ENCODE measurements at regions not wholly inside any gene's neighbourhood (a gene's known extent, or its start where the extent isn't known, plus 50 kb on each side); places are given as distances from the start of the nearest gene placed in this dataset.
A peak's percentile ranks its signal among the peaks of the same experiment; 100 is the strongest.

- H3K9ac ChIP-seq: no peak overlapping the region
- H3K4me2 ChIP-seq: no peak overlapping the region
- no peak overlapping the region for H3K27ac ChIP-seq
These were observed 141.9 kb upstream of the CCDC54 start for GRCh38 chr3:107235193-107235927.

GRCh38 chr3:107235928-107236315, 141.3 kb upstream of the CCDC54 start:
- H3K36me3 Mint-ChIP-seq: no peaks in the 10 kb centered on the region
- H4K20me1 ChIP-seq (ENCODE audit: low read depth): no peaks in the 10 kb centered on the region
- peaks cover 1% of the 10 kb centered on the region for H3K27me3 Mint-ChIP-seq (ENCODE audit: insufficient read depth, low read depth)
- peak; percentile 81 for DNase-seq (ENCODE audit: low spot score)
- H3K79me2 ChIP-seq (ENCODE audit: low read depth): no peaks in the 10 kb centered on the region
- no peak overlapping the region for H3K4me3 Mint-ChIP-seq
- no peak overlapping the region for H3K4me3 ChIP-seq
- H3K4me1 Mint-ChIP-seq: peaks cover 21% of the 10 kb centered on the region
- H3K27me3 ChIP-seq: peaks cover 12% of the 10 kb centered on the region
- H3K9me3 Mint-ChIP-seq: peaks cover 3% of the 10 kb centered on the region
- no peak overlapping the region for H3K27ac ChIP-seq
- peak overlapping the region; percentile 27 for H3K4me2 ChIP-seq
- H3K36me3 ChIP-seq: no peaks in the 10 kb centered on the region
- peak overlapping the region; percentile 34 for H2AFZ ChIP-seq (replicated peaks)
- H3F3A ChIP-seq (ENCODE audit: low read depth): no peaks in the 10 kb centered on the region
- no peak overlapping the region for H3K27ac Mint-ChIP-seq
- H3K4me1 ChIP-seq: peaks cover 6% of the 10 kb centered on the region
- no peaks in the 10 kb centered on the region for H3K9me3 ChIP-seq (ENCODE audit: low read depth)
- TF ChIP-seq CTCF (IDR thresholded peaks at IDR 0.05) (peak; percentile 99), EZH2phosphoT487 (IDR thresholded peaks at IDR 0.05) (no peak)
- no peak overlapping the region for H3K9ac ChIP-seq

More at GRCh38 chr3:107235193-107235927, 141.9 kb upstream of the CCDC54 start:
- Histone ChIP-seq H3K4me3 (no peak overlapping the region), H2AFZ (replicated peaks) (peak overlapping the region; percentile 9), H4K20me1 (ENCODE audit: low read depth) (no peaks in the 10 kb centered on the region), H3F3A (ENCODE audit: low read depth) (no peaks in the 10 kb centered on the region), H3K36me3 (no peaks in the 10 kb centered on the region), H3K4me1 (peaks cover 6% of the 10 kb centered on the region), H3K79me2 (ENCODE audit: low read depth) (no peaks in the 10 kb centered on the region), H3K9me3 (ENCODE audit: low read depth) (no peaks in the 10 kb centered on the region), H3K27me3 (peaks cover 12% of the 10 kb centered on the region)
- H3K27me3 Mint-ChIP-seq (ENCODE audit: insufficient read depth, low read depth): no peaks in the 10 kb centered on the region
- H3K27ac Mint-ChIP-seq: no peak overlapping the region
- H3K4me3 Mint-ChIP-seq: no peak overlapping the region
- TF ChIP-seq EZH2phosphoT487 (IDR thresholded peaks at IDR 0.05) (no peak), EZH2 (IDR thresholded peaks at IDR 0.05) (no peak), CTCF (IDR thresholded peaks at IDR 0.05) (no peak)
- peaks cover 3% of the 10 kb centered on the region for H3K9me3 Mint-ChIP-seq
- peak; percentile 4 for DNase-seq (ENCODE audit: low spot score)
- H3K4me1 Mint-ChIP-seq: peaks cover 19% of the 10 kb centered on the region
- H3K36me3 Mint-ChIP-seq: no peaks in the 10 kb centered on the region

GRCh38 chr3:107236655-107237337, 140.4 kb upstream of the CCDC54 start:
- Histone ChIP-seq H3K27me3 (peaks cover 12% of the 10 kb centered on the region), H3K36me3 (no peaks in the 10 kb centered on the region), H3K9me3 (ENCODE audit: low read depth) (no peaks in the 10 kb centered on the region), H3K27ac (no peak overlapping the region), H3K4me2 (no peak overlapping the region), H3F3A (ENCODE audit: low read depth) (no peaks in the 10 kb centered on the region), H4K20me1 (ENCODE audit: low read depth) (no peaks in the 10 kb centered on the region), H3K4me3 (no peak overlapping the region), H3K9ac (no peak overlapping the region), H3K79me2 (ENCODE audit: low read depth) (no peaks in the 10 kb centered on the region), H2AFZ (replicated peaks) (no peak overlapping the region), H3K4me1 (peaks cover 6% of the 10 kb centered on the region)
- H3K9me3 Mint-ChIP-seq: peaks cover 3% of the 10 kb centered on the region
- H3K4me3 Mint-ChIP-seq: no peak overlapping the region
- no peak for DNase-seq (ENCODE audit: low spot score)
- H3K27me3 Mint-ChIP-seq (ENCODE audit: insufficient read depth, low read depth): peaks cover 5% of the 10 kb centered on the region
- H3K4me1 Mint-ChIP-seq: peaks cover 26% of the 10 kb centered on the region
- TF ChIP-seq EZH2phosphoT487 (IDR thresholded peaks at IDR 0.05): no peak
- TF ChIP-seq EZH2 (IDR thresholded peaks at IDR 0.05): no peak
- TF ChIP-seq CTCF (IDR thresholded peaks at IDR 0.05): no peak
- H3K36me3 Mint-ChIP-seq: no peaks in the 10 kb centered on the region
- H3K27ac Mint-ChIP-seq: no peak overlapping the region

Data from neural progenitor cell (in vitro differentiated cells).